IMR-90 (cell line): ENCODE measurements at regions not wholly inside any gene's neighbourhood (a gene's known extent, or its start where the extent isn't known, plus 50 kb on each side); places are given as distances from the start of the nearest gene placed in this dataset.

Experiments used
- CHD1 ChIP-seq: IDR thresholded peaks from 2 replicates; pipeline ENCODE4 v1.6.1; 2012; ENCODE audit warnings: low read depth, low read length, improper control_type of control experiment
- CTCF ChIP-seq: conservative IDR thresholded peaks from 2 replicates; pipeline ENCODE4 v1.5.1; 2012; ENCODE audit warnings: mild to moderate bottlenecking, low read depth, low read length, improper control_type of control experiment
- MAFK ChIP-seq: IDR thresholded peaks from 2 replicates; pipeline ENCODE4 v1.6.1; 2012; ENCODE audit warnings: low read depth, low read length, improper control_type of control experiment
- MXI1 ChIP-seq: IDR thresholded peaks from 2 replicates; pipeline ENCODE4 v1.6.1; 2012; ENCODE audit warnings: low read depth, mild to moderate bottlenecking, low read length, moderate library complexity, borderline replicate concordance
- POLR2A ChIP-seq: IDR thresholded peaks from 2 replicates; pipeline ENCODE4 v1.6.1; 2012; ENCODE audit warnings: mild to moderate bottlenecking, low read depth, low read length
- RAD21 ChIP-seq: IDR thresholded peaks from 2 replicates; pipeline ENCODE4 v1.6.1; 2012; ENCODE audit warnings: low read length, improper control_type of control experiment
- RFX5 ChIP-seq: IDR thresholded peaks from 2 replicates; pipeline ENCODE4 v1.8.0; 2012; ENCODE audit warnings: low read depth, mild to moderate bottlenecking, low read length, moderate library complexity
- USF2 ChIP-seq: fragments of 150-350 bp; IDR thresholded peaks from 2 replicates; pipeline ENCODE4 v1.6.1; 2017; ENCODE audit warnings: mild to moderate bottlenecking, antibody characterized with exemption, low read length, low read depth

- TF ChIP-seq MAFK (no peak), POLR2A (no peak), RAD21 (no peak), CTCF (no peak), MXI1 (no peak), RFX5 (no peak), USF2 (no peak), CHD1 (no peak)
Measured at GRCh38 chr6:105882121-105882803, 203.9 kb upstream of the PRDM1 start.
